Vagina (tissue), 2 donors: ENCODE measurements at regions not wholly inside any gene's neighbourhood (a gene's known extent, or its start where the extent isn't known, plus 50 kb on each side); places are given as distances from the start of the nearest gene placed in this dataset.

Source experiments
- DNase-seq, 2 donors: peaks; one replicate each; pipeline ENCODE4 v3.0.0-alpha.2; 2017; ENCODE audit errors: extremely low spot score in 2 of 2
- H3K27ac ChIP-seq: fragments of 200-600 bp; sonication (generic); one replicate; pipeline ENCODE4 v1.5.1; 2019
- H3K27me3 ChIP-seq: fragments of 200-600 bp; sonication (generic); one replicate; pipeline ENCODE4 v1.5.1; 2019
- H3K36me3 ChIP-seq, 2 donors: fragments of 200-600 bp; sonication (generic); one replicate each; pipeline ENCODE4 v1.5.1; 2017 to 2019
- H3K4me1 ChIP-seq: fragments of 200-600 bp; sonication (generic); one replicate; pipeline ENCODE4 v1.5.1; 2019
- H3K4me3 ChIP-seq, 2 donors: fragments of 200-600 bp; sonication (generic); 1 replicate in 1 of 2; 2 replicates in 1 of 2; pipeline ENCODE4 v1.5.1; 2016 to 2019
- H3K9me3 ChIP-seq: fragments of 200-600 bp; sonication (generic); one replicate; pipeline ENCODE4 v1.5.1; 2019
- CTCF ChIP-seq, 3 experiments: fragments of 450-650 bp in 2 of 3; fragments of 200-600 bp in 1 of 3; sonication (generic) in 1 of 3; IDR thresholded peaks; one replicate each; pipeline ENCODE4 v1.5.1; 2017 to 2019; ENCODE audit warnings: antibody characterized with exemption in 3 of 3, mild to moderate bottlenecking in 2 of 3, moderate library complexity in 2 of 3
- POLR2A ChIP-seq, 2 donors: fragments of 450-650 bp; IDR thresholded peaks; one replicate each; pipeline ENCODE4 v1.6.1; 2017; ENCODE audit warnings: antibody characterized with exemption in 2 of 2, mild to moderate bottlenecking in 2 of 2, moderate library complexity in 2 of 2
- POLR2AphosphoS5 ChIP-seq, 2 donors: sonication (generic); formaldehyde crosslinking; IDR thresholded peaks; one replicate each; pipeline ENCODE4 v1.9.0; 2017; ENCODE audit warnings: antibody characterized with exemption in 2 of 2, mild to moderate bottlenecking in 2 of 2, low read depth in 1 of 2; ENCODE audit not compliant: insufficient read depth in 1 of 2
- intact Hi-C: fragments of 100-400 bp; cut with DNase I; formaldehyde crosslinking; loops from one replicate; pipeline ENCODE4 v1.15.1; 2023

- Histone ChIP-seq H3K9me3 (no peaks in the 10 kb centered on the region), H3K27ac (no peak overlapping the region), H3K4me3 (no peak overlapping the region), H3K4me1 (no peaks in the 10 kb centered on the region), H3K36me3 (no peaks in the 10 kb centered on the region), H3K27me3 (no peaks in the 10 kb centered on the region)
- no peak for DNase-seq
- TF ChIP-seq CTCF (IDR thresholded peaks at IDR 0.05): no peak
- no peak for TF ChIP-seq POLR2A (IDR thresholded peaks at IDR 0.05)
- no peak for TF ChIP-seq POLR2AphosphoS5 (IDR thresholded peaks at IDR 0.05; ENCODE audit: insufficient read depth in 1 of 2, low read depth in 1 of 2)
- intact Hi-C loops: no loop called here
Observed at GRCh38 chr11:127474766-127475165, 474.2 kb upstream of the KIRREL3 start.

GRCh38 chr11:127472505-127472904 is 471.9 kb upstream of the KIRREL3 start:
- Histone ChIP-seq H3K36me3 (no peaks in the 10 kb centered on the region), H3K4me1 (no peaks in the 10 kb centered on the region), H3K27ac (no peak overlapping the region), H3K27me3 (no peaks in the 10 kb centered on the region), H3K4me3 (no peak overlapping the region), H3K9me3 (no peaks in the 10 kb centered on the region)
- intact Hi-C loops: no loop called here
- DNase-seq: no peak
- TF ChIP-seq POLR2A (IDR thresholded peaks at IDR 0.05): no peak

GRCh38 chr11:127471662-127472061 is 471.1 kb upstream of the KIRREL3 start:
- H3K27me3 ChIP-seq: no peaks in the 10 kb centered on the region
- H3K27ac ChIP-seq: no peak overlapping the region
- DNase-seq: no peak
- H3K9me3 ChIP-seq: no peaks in the 10 kb centered on the region
- no peak overlapping the region for H3K4me3 ChIP-seq
- H3K4me1 ChIP-seq: no peaks in the 10 kb centered on the region
- no peak for TF ChIP-seq POLR2A (IDR thresholded peaks at IDR 0.05)
- H3K36me3 ChIP-seq: no peaks in the 10 kb centered on the region
- intact Hi-C loops: no loop called here

- intact Hi-C loops: no loop called here
Observed at GRCh38 chr11:127470306-127470884, 469.8 kb upstream of the KIRREL3 start.

GRCh38 chr11:127464325-127464724 is 463.8 kb upstream of the KIRREL3 start:
- no peak for TF ChIP-seq POLR2A (IDR thresholded peaks at IDR 0.05)
- no peak for TF ChIP-seq CTCF (IDR thresholded peaks at IDR 0.05)
- no peak for TF ChIP-seq POLR2AphosphoS5 (IDR thresholded peaks at IDR 0.05; ENCODE audit: insufficient read depth in 1 of 2, low read depth in 1 of 2)
- no peaks in the 10 kb centered on the region for H3K27me3 ChIP-seq
- no peaks in the 10 kb centered on the region for H3K36me3 ChIP-seq
- DNase-seq: no peak
- H3K27ac ChIP-seq: no peak overlapping the region
- intact Hi-C loops: no loop called here
- no peaks in the 10 kb centered on the region for H3K9me3 ChIP-seq
- no peaks in the 10 kb centered on the region for H3K4me1 ChIP-seq
- H3K4me3 ChIP-seq: no peak overlapping the region

More at GRCh38 chr11:127470306-127470884, 469.8 kb upstream of the KIRREL3 start:
- Histone ChIP-seq H3K36me3 (no peaks in the 10 kb centered on the region), H3K4me1 (no peaks in the 10 kb centered on the region), H3K27ac (no peak overlapping the region), H3K9me3 (no peaks in the 10 kb centered on the region), H3K4me3 (no peak overlapping the region), H3K27me3 (no peaks in the 10 kb centered on the region)
- TF ChIP-seq POLR2A (IDR thresholded peaks at IDR 0.05): no peak
- no peak for TF ChIP-seq CTCF (IDR thresholded peaks at IDR 0.05)
- no peak for DNase-seq

- TF ChIP-seq CTCF (IDR thresholded peaks at IDR 0.05) (no peak), POLR2AphosphoS5 (IDR thresholded peaks at IDR 0.05; ENCODE audit: insufficient read depth in 1 of 2, low read depth in 1 of 2) (no peak), POLR2A (IDR thresholded peaks at IDR 0.05) (no peak)
- Histone ChIP-seq H3K27ac (no peak overlapping the region), H3K36me3 (no peaks in the 10 kb centered on the region), H3K9me3 (no peaks in the 10 kb centered on the region), H3K4me3 (no peak overlapping the region), H3K4me1 (no peaks in the 10 kb centered on the region), H3K27me3 (no peaks in the 10 kb centered on the region)
- intact Hi-C loops: no loop called here
- DNase-seq: no peak
Observed at GRCh38 chr11:127462065-127462344, 461.4 kb upstream of the KIRREL3 start.
